NCI-H226 (cell line): ENCODE measurements at regions not wholly inside any gene's neighbourhood (a gene's known extent, or its start where the extent isn't known, plus 50 kb on each side); places are given as distances from the start of the nearest gene placed in this dataset.

Source experiments
- DNase-seq: peaks from one replicate; pipeline ENCODE4 v3.0.0-alpha.2; 2015

- no peak for DNase-seq
Observed at GRCh38 chr6:87995461-87995860, 52.2 kb upstream of the SPACA1 start.

- no peak for DNase-seq
Observed at GRCh38 chr6:87993356-87993755, 54.3 kb upstream of the SPACA1 start.

GRCh38 chr6:87990871-87991270 is 56.8 kb upstream of the SPACA1 start:
- DNase-seq = no peak

GRCh38 chr6:87982134-87982533 is 65.5 kb upstream of the SPACA1 start:
- DNase-seq = no peak

GRCh38 chr6:87979737-87980136 is 67.9 kb upstream of the SPACA1 start:
- DNase-seq = no peak

GRCh38 chr6:87976616-87977015 is 71.0 kb upstream of the SPACA1 start:
- DNase-seq = no peak

GRCh38 chr6:87975561-87975960 is 72.1 kb upstream of the SPACA1 start:
- no peak for DNase-seq

GRCh38 chr6:87972279-87972678 is 75.4 kb upstream of the SPACA1 start:
- no peak for DNase-seq

- DNase-seq = no peak
Observed at GRCh38 chr6:87971605-87972262, 75.9 kb upstream of the SPACA1 start.

- DNase-seq = no peak
Observed at GRCh38 chr6:87968435-87969278, 79.0 kb upstream of the SPACA1 start.

- DNase-seq = no peak
Observed at GRCh38 chr6:87965806-87966205, 81.8 kb upstream of the SPACA1 start.

- DNase-seq = no peak
Observed at GRCh38 chr6:87959083-87959482, 88.6 kb upstream of the SPACA1 start.

- DNase-seq = no peak
Observed at GRCh38 chr6:87951751-87952150, 95.9 kb upstream of the SPACA1 start.

- DNase-seq = no peak
Observed at GRCh38 chr6:87950614-87951013, 97.0 kb upstream of the SPACA1 start.

GRCh38 chr6:87949194-87949593 is 98.4 kb upstream of the SPACA1 start:
- no peak for DNase-seq

GRCh38 chr6:87946669-87947068 is 101.0 kb upstream of the SPACA1 start:
- no peak for DNase-seq

GRCh38 chr6:87945966-87946365 is 101.7 kb upstream of the SPACA1 start:
- DNase-seq = no peak

- no peak for DNase-seq
Observed at GRCh38 chr6:87945181-87945580, 102.5 kb upstream of the SPACA1 start.

GRCh38 chr6:87944541-87944954 is 103.1 kb upstream of the SPACA1 start:
- DNase-seq = no peak

- no peak for DNase-seq
Observed at GRCh38 chr6:87943191-87943590, 104.5 kb upstream of the SPACA1 start.

- no peak for DNase-seq
Observed at GRCh38 chr6:87941556-87942358, 105.9 kb upstream of the SPACA1 start.

- no peak for DNase-seq
Observed at GRCh38 chr6:87939776-87940175, 107.9 kb upstream of the SPACA1 start.

GRCh38 chr6:87938287-87938686 is 109.4 kb upstream of the SPACA1 start:
- DNase-seq = no peak

GRCh38 chr6:87936065-87936464 is 111.6 kb upstream of the SPACA1 start:
- no peak for DNase-seq
